ENCODE measurements at regions not wholly inside any gene's neighbourhood (a gene's known extent, or its start where the extent isn't known, plus 50 kb on each side); places are given as distances from the start of the nearest gene placed in this dataset.

DNA sequence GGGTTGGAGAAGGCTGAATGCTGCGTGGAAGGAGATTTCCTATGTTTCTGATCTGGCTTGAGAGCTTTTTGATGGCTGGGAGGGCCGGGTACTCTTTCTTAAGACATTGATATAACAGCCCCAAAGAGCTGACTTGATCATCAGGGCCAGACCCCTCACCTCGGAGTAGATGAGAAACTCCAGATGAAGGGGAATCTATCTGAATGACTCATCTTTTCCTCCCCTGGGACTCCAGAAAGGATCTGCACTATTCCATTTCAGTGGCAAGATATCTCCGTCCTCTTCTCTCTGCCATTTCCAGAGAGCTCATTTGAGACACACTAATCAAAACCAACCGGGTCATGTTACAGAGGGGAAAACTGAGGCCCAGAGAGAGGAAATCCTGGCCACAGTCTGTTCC, 92.9 kb upstream of the MSX1 start:
- no CpG with 5 or more reads among the region's 5 CpGs for WGBS (ENCODE audit: extremely low coverage, insufficient coverage, insufficient read length)
- Histone ChIP-seq H2AFZ (ENCODE audit: insufficient read depth, low read length, poor library complexity) (no peak overlapping the region), H4K91ac (ENCODE audit: low read depth, low read length) (no peak overlapping the region)

GRCh38 chr4:4765811-4766210, 93.7 kb upstream of the MSX1 start:
- H2AFZ ChIP-seq (ENCODE audit: insufficient read depth, low read length, poor library complexity), result peak overlapping the region; percentile 9
- H3K4me2 ChIP-seq (ENCODE audit: low read length), result no peak overlapping the region
- peaks cover 29 to 40% of the 10 kb centered on the region in 2 experiments for H3K4me1 ChIP-seq (ENCODE audit: control insufficient read depth in 1 of 2, insufficient read depth in 2 of 2, low read length in 2 of 2)
- peak overlapping the region; percentile 55 for H3K27ac ChIP-seq (ENCODE audit: low read depth, low read length)
- H3K23ac ChIP-seq (ENCODE audit: low read length), result no peak overlapping the region
- no peak for DNase-seq
- WGBS (ENCODE audit: extremely low coverage, insufficient coverage, insufficient read length), result no CpG with 5 or more reads among the region's 9 CpGs
- H3K4me3 ChIP-seq (ENCODE audit: low read depth, low read length), result no peak overlapping the region
- no peak overlapping the region for H3K9ac ChIP-seq (ENCODE audit: low read length)
- H4K91ac ChIP-seq (ENCODE audit: low read depth, low read length), result peak overlapping the region; percentile 82
- H4K12ac ChIP-seq (ENCODE audit: low read depth, low read length), result no peak overlapping the region
- peak overlapping the region; percentile 37 for H3K4ac ChIP-seq (ENCODE audit: low read depth, low read length)
- H3K27me3 ChIP-seq (ENCODE audit: insufficient read depth, low read length), result no peaks in the 10 kb centered on the region
- peaks cover 3% of the 10 kb centered on the region for H3K79me2 ChIP-seq (ENCODE audit: control insufficient read depth, insufficient read depth, low read length, poor library complexity)
- no peaks in the 10 kb centered on the region for H3K9me3 ChIP-seq (ENCODE audit: insufficient read depth, low read depth, low read length)
- no peaks in the 10 kb centered on the region for H3K36me3 ChIP-seq (ENCODE audit: control insufficient read depth in 1 of 2, insufficient read depth in 2 of 2, low read length in 2 of 2)
- H3K79me1 ChIP-seq (ENCODE audit: low read length), result peaks cover 20% of the 10 kb centered on the region
- peak overlapping the region; percentile 81 for H2AK5ac ChIP-seq (ENCODE audit: low read length)
- peak overlapping the region; percentile 89 for H2BK12ac ChIP-seq (ENCODE audit: low read length)
- H4K8ac ChIP-seq (ENCODE audit: low read depth, low read length), result peak overlapping the region; percentile 47
- peak overlapping the region; percentile 75 for H2BK120ac ChIP-seq (ENCODE audit: insufficient read depth, low read length, poor library complexity)
- peak overlapping the region; percentile 70 for H3K18ac ChIP-seq (ENCODE audit: low read length)
- peak overlapping the region; percentile 58 for H2BK5ac ChIP-seq (ENCODE audit: low read depth, low read length, poor library complexity)
- peak overlapping the region; percentile 71 for H3K14ac ChIP-seq (ENCODE audit: low read length)

More for the DNA sequence above, 92.9 kb upstream of the MSX1 start:
- DNase-seq, result no peak
- peaks cover 3% of the 10 kb centered on the region for H3K79me2 ChIP-seq (ENCODE audit: control insufficient read depth, insufficient read depth, low read length, poor library complexity)
- peaks cover 29 to 40% of the 10 kb centered on the region in 2 experiments for H3K4me1 ChIP-seq (ENCODE audit: control insufficient read depth in 1 of 2, insufficient read depth in 2 of 2, low read length in 2 of 2)
- H3K4me2 ChIP-seq (ENCODE audit: low read length), result no peak overlapping the region
- no peak overlapping the region for H4K12ac ChIP-seq (ENCODE audit: low read depth, low read length)
- no peak overlapping the region for H3K23ac ChIP-seq (ENCODE audit: low read length)
- H3K18ac ChIP-seq (ENCODE audit: low read length), result no peak overlapping the region
- no peaks in the 10 kb centered on the region for H3K9me3 ChIP-seq (ENCODE audit: insufficient read depth, low read depth, low read length)
- H3K4ac ChIP-seq (ENCODE audit: low read depth, low read length), result no peak overlapping the region
- H3K27ac ChIP-seq (ENCODE audit: low read depth, low read length), result peak overlapping the region; percentile 22
- H2BK120ac ChIP-seq (ENCODE audit: insufficient read depth, low read length, poor library complexity), result no peak overlapping the region
- H3K36me3 ChIP-seq (ENCODE audit: control insufficient read depth in 1 of 2, insufficient read depth in 2 of 2, low read length in 2 of 2), result no peaks in the 10 kb centered on the region
- H3K79me1 ChIP-seq (ENCODE audit: low read length), result peaks cover 20% of the 10 kb centered on the region
- no peak overlapping the region for H3K9ac ChIP-seq (ENCODE audit: low read length)
- H3K4me3 ChIP-seq (ENCODE audit: low read depth, low read length), result no peak overlapping the region
- no peak overlapping the region for H2AK5ac ChIP-seq (ENCODE audit: low read length)
- no peak overlapping the region for H2BK12ac ChIP-seq (ENCODE audit: low read length)
- peak overlapping the region; percentile 36 for H2BK5ac ChIP-seq (ENCODE audit: low read depth, low read length, poor library complexity)
- H4K8ac ChIP-seq (ENCODE audit: low read depth, low read length), result no peak overlapping the region
- no peak overlapping the region for H3K14ac ChIP-seq (ENCODE audit: low read length)
- no peaks in the 10 kb centered on the region for H3K27me3 ChIP-seq (ENCODE audit: insufficient read depth, low read length)

- Histone ChIP-seq H2AFZ (ENCODE audit: insufficient read depth, low read length, poor library complexity) (no peak overlapping the region), H3K79me2 (ENCODE audit: control insufficient read depth, insufficient read depth, low read length, poor library complexity) (peaks cover 3% of the 10 kb centered on the region), H3K23ac (ENCODE audit: low read length) (no peak overlapping the region), H3K27me3 (ENCODE audit: insufficient read depth, low read length) (no peaks in the 10 kb centered on the region), H3K9me3 (ENCODE audit: insufficient read depth, low read depth, low read length) (no peaks in the 10 kb centered on the region), H3K36me3 (ENCODE audit: control insufficient read depth in 1 of 2, insufficient read depth in 2 of 2, low read length in 2 of 2) (no peaks in the 10 kb centered on the region), H3K4me3 (ENCODE audit: low read depth, low read length) (no peak overlapping the region), H3K4me1 (ENCODE audit: control insufficient read depth in 1 of 2, insufficient read depth in 2 of 2, low read length in 2 of 2) (peaks cover 29 to 40% of the 10 kb centered on the region in 2 experiments), H3K14ac (ENCODE audit: low read length) (no peak overlapping the region), H3K27ac (ENCODE audit: low read depth, low read length) (no peak overlapping the region), H3K4me2 (ENCODE audit: low read length) (no peak overlapping the region), H2AK5ac (ENCODE audit: low read length) (peak overlapping the region; percentile 71), H2BK5ac (ENCODE audit: low read depth, low read length, poor library complexity) (no peak overlapping the region), H4K12ac (ENCODE audit: low read depth, low read length) (no peak overlapping the region), H3K79me1 (ENCODE audit: low read length) (peaks cover 20% of the 10 kb centered on the region), H2BK12ac (ENCODE audit: low read length) (peak overlapping the region; percentile 89), H4K8ac (ENCODE audit: low read depth, low read length) (no peak overlapping the region), H3K18ac (ENCODE audit: low read length) (no peak overlapping the region), H4K91ac (ENCODE audit: low read depth, low read length) (peak overlapping the region; percentile 65), H3K9ac (ENCODE audit: low read length) (no peak overlapping the region), H2BK120ac (ENCODE audit: insufficient read depth, low read length, poor library complexity) (peak overlapping the region; percentile 37), H3K4ac (ENCODE audit: low read depth, low read length) (no peak overlapping the region)
- DNase-seq, result no peak
- whole genome bisulfite sequencing (ENCODE audit: extremely low coverage, insufficient coverage, insufficient read length), result no CpG with 5 or more reads among the region's 10 CpGs
Observed at GRCh38 chr4:4764558-4764905, 94.9 kb upstream of the MSX1 start.

DNA sequence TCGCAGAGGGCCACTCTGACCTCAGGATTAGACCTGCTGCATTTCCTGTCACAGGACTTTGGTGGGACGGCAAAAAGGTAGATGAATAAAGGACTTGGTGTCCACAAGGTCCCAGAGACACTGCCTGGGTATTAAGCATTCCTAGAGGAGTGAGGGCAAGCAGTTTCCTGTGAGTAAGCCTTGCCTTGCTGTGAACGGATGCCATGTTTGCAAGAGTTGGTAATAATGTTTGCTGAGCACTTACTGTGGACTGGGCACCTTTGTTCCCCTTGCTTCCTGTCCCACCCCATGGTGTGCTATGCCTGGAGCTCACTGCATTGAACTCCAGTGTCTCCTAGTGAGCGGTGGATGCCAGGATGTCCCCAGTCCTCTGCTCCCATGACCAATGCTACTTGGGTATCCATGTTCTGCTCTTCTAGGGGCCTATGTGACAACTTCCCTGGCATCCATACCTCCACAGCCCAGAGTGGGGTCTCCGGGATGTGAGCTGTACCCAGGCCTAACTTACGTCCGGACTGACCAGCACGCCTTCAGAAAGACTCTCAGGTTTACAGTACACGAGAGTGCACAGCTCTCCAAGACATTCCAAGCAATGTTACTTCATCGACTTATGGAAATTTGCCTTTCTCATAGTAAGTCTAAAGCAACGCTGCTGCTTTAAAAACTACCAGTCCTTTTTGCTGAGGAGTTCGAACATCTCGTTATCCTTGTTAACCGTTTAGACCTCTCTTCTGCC, 95.5 kb upstream of the MSX1 start:
- peak overlapping the region; percentile 3 for H2BK5ac ChIP-seq (ENCODE audit: low read depth, low read length, poor library complexity)
- peak overlapping the region; percentile 55 for H3K27ac ChIP-seq (ENCODE audit: low read depth, low read length)
- H3K79me1 ChIP-seq (ENCODE audit: low read length), result peaks cover 20% of the 10 kb centered on the region
- no peaks in the 10 kb centered on the region for H3K9me3 ChIP-seq (ENCODE audit: insufficient read depth, low read depth, low read length)
- no peak overlapping the region for H3K23ac ChIP-seq (ENCODE audit: low read length)
- no CpG with 5 or more reads among the region's 14 CpGs for WGBS (ENCODE audit: extremely low coverage, insufficient coverage, insufficient read length)
- no peak overlapping the region for H3K9ac ChIP-seq (ENCODE audit: low read length)
- no peaks in the 10 kb centered on the region for H3K27me3 ChIP-seq (ENCODE audit: insufficient read depth, low read length)
- peaks cover 29 to 40% of the 10 kb centered on the region in 2 experiments for H3K4me1 ChIP-seq (ENCODE audit: control insufficient read depth in 1 of 2, insufficient read depth in 2 of 2, low read length in 2 of 2)
- DNase-seq, result no peak
- H3K14ac ChIP-seq (ENCODE audit: low read length), result peak overlapping the region; percentile 27
- no peak overlapping the region for H3K4me3 ChIP-seq (ENCODE audit: low read depth, low read length)
- no peaks in the 10 kb centered on the region for H3K36me3 ChIP-seq (ENCODE audit: control insufficient read depth in 1 of 2, insufficient read depth in 2 of 2, low read length in 2 of 2)
- H3K18ac ChIP-seq (ENCODE audit: low read length), result peak overlapping the region; percentile 10
- no peak overlapping the region for H4K12ac ChIP-seq (ENCODE audit: low read depth, low read length)
- H2BK12ac ChIP-seq (ENCODE audit: low read length), result peak overlapping the region; percentile 47
- H2AFZ ChIP-seq (ENCODE audit: insufficient read depth, low read length, poor library complexity), result no peak overlapping the region
- peak overlapping the region; percentile 5 for H4K8ac ChIP-seq (ENCODE audit: low read depth, low read length)
- peak overlapping the region; percentile 61 for H2BK120ac ChIP-seq (ENCODE audit: insufficient read depth, low read length, poor library complexity)
- peak overlapping the region; percentile 15 for H3K4me2 ChIP-seq (ENCODE audit: low read length)
- peaks cover 3% of the 10 kb centered on the region for H3K79me2 ChIP-seq (ENCODE audit: control insufficient read depth, insufficient read depth, low read length, poor library complexity)
- H4K91ac ChIP-seq (ENCODE audit: low read depth, low read length), result peak overlapping the region; percentile 75
- H2AK5ac ChIP-seq (ENCODE audit: low read length), result peak overlapping the region; percentile 11
- no peak overlapping the region for H3K4ac ChIP-seq (ENCODE audit: low read depth, low read length)

Measured in trophoblast cell (in vitro differentiated cells and primary cell).